ENCODE measurements at regions not wholly inside any gene's neighbourhood (a gene's known extent, or its start where the extent isn't known, plus 50 kb on each side); places are given as distances from the start of the nearest gene placed in this dataset.

DNA sequence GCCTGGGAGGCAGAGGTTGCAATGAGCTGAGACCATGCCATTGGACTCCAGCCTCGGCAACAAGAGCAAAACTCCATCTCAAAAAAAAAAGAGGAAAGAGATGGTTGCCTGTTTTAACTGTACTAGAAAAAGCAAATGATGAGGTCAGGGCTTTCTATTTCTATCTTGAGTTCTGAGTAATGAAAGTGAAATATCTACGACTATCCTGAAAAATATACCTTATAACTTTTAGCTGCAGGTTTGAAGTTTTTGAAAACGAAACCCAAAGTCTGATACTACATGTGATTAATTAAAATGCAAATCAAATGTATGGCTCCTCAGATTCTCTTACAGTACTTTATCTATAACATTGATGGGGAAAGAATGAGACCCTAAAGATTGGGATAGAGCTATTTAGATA is 636.2 kb upstream of the LRRN3 start:
- TF ChIP-seq, protein P1, sequence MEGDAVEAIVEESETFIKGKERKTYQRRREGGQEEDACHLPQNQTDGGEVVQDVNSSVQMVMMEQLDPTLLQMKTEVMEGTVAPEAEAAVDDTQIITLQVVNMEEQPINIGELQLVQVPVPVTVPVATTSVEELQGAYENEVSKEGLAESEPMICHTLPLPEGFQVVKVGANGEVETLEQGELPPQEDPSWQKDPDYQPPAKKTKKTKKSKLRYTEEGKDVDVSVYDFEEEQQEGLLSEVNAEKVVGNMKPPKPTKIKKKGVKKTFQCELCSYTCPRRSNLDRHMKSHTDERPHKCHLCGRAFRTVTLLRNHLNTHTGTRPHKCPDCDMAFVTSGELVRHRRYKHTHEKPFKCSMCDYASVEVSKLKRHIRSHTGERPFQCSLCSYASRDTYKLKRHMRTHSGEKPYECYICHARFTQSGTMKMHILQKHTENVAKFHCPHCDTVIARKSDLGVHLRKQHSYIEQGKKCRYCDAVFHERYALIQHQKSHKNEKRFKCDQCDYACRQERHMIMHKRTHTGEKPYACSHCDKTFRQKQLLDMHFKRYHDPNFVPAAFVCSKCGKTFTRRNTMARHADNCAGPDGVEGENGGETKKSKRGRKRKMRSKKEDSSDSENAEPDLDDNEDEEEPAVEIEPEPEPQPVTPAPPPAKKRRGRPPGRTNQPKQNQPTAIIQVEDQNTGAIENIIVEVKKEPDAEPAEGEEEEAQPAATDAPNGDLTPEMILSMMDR (IDR thresholded peaks at IDR 0.05) = no peak
- no peak for TF ChIP-seq POLR2A (IDR thresholded peaks at IDR 0.05)

Measured in thyroid gland (tissue), 4 donors.